Small intestine (tissue), 7 donors: ENCODE measurements at regions not wholly inside any gene's neighbourhood (a gene's known extent, or its start where the extent isn't known, plus 50 kb on each side); places are given as distances from the start of the nearest gene placed in this dataset.

ENCODE experiments used
- DNase-seq, 2 donors: peaks; one replicate each; pipeline versions ENCODE4 v3.0.0 to v3.0.0-alpha.2; 2013
- FAIRE-seq: peaks from 2 replicates; lab custom pipeline; 2012; peaks lifted over from hg19 to GRCh38; lab: Jason Lieb, UNC
- H3K27ac ChIP-seq, 3 donors: one replicate each; pipeline ENCODE4 v1.5.1; 2013; ENCODE audit warnings: low read length in 2 of 3, mild to moderate bottlenecking in 2 of 3, control low read depth in 1 of 3, inconsistent platforms in 1 of 3, low read depth in 1 of 3, moderate library complexity in 1 of 3
- H3K27me3 ChIP-seq, 3 donors: one replicate each; pipeline ENCODE4 v1.6.1; 2013; ENCODE audit warnings: low read length in 3 of 3, inconsistent platforms in 1 of 3; ENCODE audit not compliant: control insufficient read depth in 3 of 3, insufficient read depth in 3 of 3
- H3K36me3 ChIP-seq, 3 donors: one replicate each; pipeline ENCODE4 v1.6.1; 2013; ENCODE audit warnings: low read length in 3 of 3, inconsistent platforms in 1 of 3, low read depth in 1 of 3, mild to moderate bottlenecking in 1 of 3, moderate library complexity in 1 of 3; ENCODE audit not compliant: control insufficient read depth in 3 of 3, insufficient read depth in 2 of 3
- H3K4me1 ChIP-seq, 3 donors: one replicate each; pipeline ENCODE4 v1.6.1; 2013; ENCODE audit warnings: low read length in 2 of 3, inconsistent platforms in 1 of 3, low read depth in 1 of 3, mild to moderate bottlenecking in 1 of 3, moderate library complexity in 1 of 3; ENCODE audit not compliant: control insufficient read depth in 3 of 3, insufficient read depth in 2 of 3
- H3K4me3 ChIP-seq, 3 donors: one replicate each; pipeline ENCODE4 v1.5.1; 2013; ENCODE audit warnings: low read length in 3 of 3, control low read depth in 1 of 3, inconsistent platforms in 1 of 3, low read depth in 1 of 3, mild to moderate bottlenecking in 1 of 3, moderate library complexity in 1 of 3
- H3K9me3 ChIP-seq, 2 donors: one replicate each; pipeline ENCODE4 v1.6.1; 2013; ENCODE audit warnings: low read depth in 1 of 2, low read length in 1 of 2; ENCODE audit not compliant: control insufficient read depth in 2 of 2, insufficient read depth in 1 of 2
- WGBS, 3 donors: extraction: QIAGEN DNeasy Blood & Tissue Kit; methylation state at CpG; one replicate each; pipeline ENCODE4 v1.1.7; 2013; 5-methylcytosine and 5-hydroxymethylcytosine counted together
- donor health status: healthy with polysubstance abuse.
- donor health status: control.
- donor health status: control.
- donor health status: Bipolar disorder and iron deficiency.
- donor health status: healthy.

GRCh38 chr3:124132813-124133212 is 140.9 kb upstream of the ROPN1 start:
- WGBS, 3 donors = 43 to 66% (median 54%) methylated on average over 2 of the region's 2 CpGs
- DNase-seq (no peak), FAIRE-seq (no peak)
- Histone ChIP-seq H3K27ac (no peak overlapping the region), H3K36me3 (no peaks in the 10 kb centered on the region), H3K4me3 (no peak overlapping the region), H3K27me3 (no peaks in the 10 kb centered on the region), H3K9me3 (no peaks in the 10 kb centered on the region), H3K4me1 (no peaks in the 10 kb centered on the region)

GRCh38 chr3:124133366-124133940 is 141.5 kb upstream of the ROPN1 start:
- Histone ChIP-seq H3K4me3 (no peak overlapping the region), H3K4me1 (no peaks in the 10 kb centered on the region), H3K27ac (no peak overlapping the region), H3K36me3 (no peaks in the 10 kb centered on the region), H3K27me3 (no peaks in the 10 kb centered on the region), H3K9me3 (no peaks in the 10 kb centered on the region)
- FAIRE-seq (no peak), DNase-seq (no peak)
- 83 to 87% (median 86%) methylated on average over 6 of the region's 6 CpGs for WGBS, 3 donors

- H3K27me3 ChIP-seq = no peaks in the 10 kb centered on the region
- H3K9me3 ChIP-seq = no peaks in the 10 kb centered on the region
- no peak overlapping the region for H3K27ac ChIP-seq
- no peaks in the 10 kb centered on the region for H3K4me1 ChIP-seq
- no peak for DNase-seq
- no peak for FAIRE-seq
- H3K36me3 ChIP-seq = no peaks in the 10 kb centered on the region
- no peak overlapping the region for H3K4me3 ChIP-seq
Observed at GRCh38 chr3:124137216-124137615, 145.3 kb upstream of the ROPN1 start.

- Histone ChIP-seq H3K4me1 (no peaks in the 10 kb centered on the region), H3K27me3 (no peaks in the 10 kb centered on the region), H3K36me3 (no peaks in the 10 kb centered on the region), H3K4me3 (no peak overlapping the region), H3K9me3 (no peaks in the 10 kb centered on the region), H3K27ac (no peak overlapping the region)
- FAIRE-seq (no peak), DNase-seq (no peak)
Observed at GRCh38 chr3:124138148-124138547, 146.2 kb upstream of the ROPN1 start.

- Histone ChIP-seq H3K4me3 (no peak overlapping the region), H3K9me3 (no peaks in the 10 kb centered on the region), H3K4me1 (no peaks in the 10 kb centered on the region), H3K27me3 (peaks cover 0 to 4% (median 2%) of the 10 kb centered on the region in 3 donors), H3K36me3 (no peaks in the 10 kb centered on the region), H3K27ac (no peak overlapping the region)
- FAIRE-seq (no peak), DNase-seq (no peak)
- WGBS, 3 donors = 74 to 84% (median 80%) methylated on average over 4 of the region's 4 CpGs
Observed at GRCh38 chr3:124140746-124141145, 148.8 kb upstream of the ROPN1 start.

GRCh38 chr3:124142389-124142970 is 150.6 kb upstream of the ROPN1 start:
- Histone ChIP-seq H3K36me3 (no peaks in the 10 kb centered on the region), H3K9me3 (no peaks in the 10 kb centered on the region), H3K4me3 (no peak overlapping the region), H3K27ac (no peak overlapping the region), H3K27me3 (peaks cover 0 to 4% (median 2%) of the 10 kb centered on the region in 3 donors), H3K4me1 (no peaks in the 10 kb centered on the region)
- 49 to 68% (median 65%) methylated on average over 5 of the region's 5 CpGs for WGBS, 3 donors
- FAIRE-seq (no peak), DNase-seq (no peak)

GRCh38 chr3:124143047-124143446 is 151.1 kb upstream of the ROPN1 start:
- no peaks in the 10 kb centered on the region for H3K4me1 ChIP-seq
- H3K4me3 ChIP-seq = no peak overlapping the region
- H3K27ac ChIP-seq = no peak overlapping the region
- no peaks in the 10 kb centered on the region for H3K9me3 ChIP-seq
- peaks cover 0 to 4% (median 2%) of the 10 kb centered on the region in 3 donors for H3K27me3 ChIP-seq
- FAIRE-seq (no peak), DNase-seq (no peak)
- H3K36me3 ChIP-seq = no peaks in the 10 kb centered on the region
- WGBS, 3 donors = 84 to 95% (median 93%) methylated on average over 1 of the region's 1 CpG

- DNase-seq = no peak
- Histone ChIP-seq H3K36me3 (no peaks in the 10 kb centered on the region), H3K27me3 (peaks cover 0 to 4% (median 2%) of the 10 kb centered on the region in 3 donors), H3K27ac (no peak overlapping the region), H3K9me3 (no peaks in the 10 kb centered on the region), H3K4me3 (no peak overlapping the region), H3K4me1 (no peaks in the 10 kb centered on the region)
- no peak for FAIRE-seq
- WGBS, 3 donors = 70 to 72% (median 71%) methylated on average over 6 of the region's 6 CpGs
Observed at GRCh38 chr3:124144035-124144814, 152.3 kb upstream of the ROPN1 start.
